Dendritic cell treated with granulocyte-macrophage colony-stimulating factor and Interleukin-4, amounts not matched to agents 40 ng/mL and 50 ng/mL, for 4 days (primary cell): ENCODE measurements at regions not wholly inside any gene's neighbourhood (a gene's known extent, or its start where the extent isn't known, plus 50 kb on each side); places are given as distances from the start of the nearest gene placed in this dataset.
A peak's percentile ranks its signal among the peaks of the same experiment; 100 is the strongest.

Source experiments
- H3K27ac Mint-ChIP-seq: one replicate; pipeline ENCODE4 v1.8.0; 2022; ENCODE audit warnings: mild to moderate bottlenecking, mixed read lengths
- H3K27me3 Mint-ChIP-seq: one replicate; pipeline ENCODE4 v1.8.0; 2022; ENCODE audit warnings: mild to moderate bottlenecking, mixed read lengths
- H3K36me3 Mint-ChIP-seq: one replicate; pipeline ENCODE4 v1.8.0; 2022; ENCODE audit warnings: low read depth, mixed read lengths
- H3K4me1 Mint-ChIP-seq: one replicate; pipeline ENCODE4 v1.8.0; 2022; ENCODE audit warnings: low read depth, mixed read lengths
- H3K4me3 Mint-ChIP-seq: one replicate; pipeline ENCODE4 v1.8.0; 2022; ENCODE audit warnings: mild to moderate bottlenecking, moderate library complexity, mixed read lengths
- H3K9me3 Mint-ChIP-seq: one replicate; pipeline ENCODE4 v1.8.0; 2022; ENCODE audit warnings: mixed read lengths
- intact Hi-C: fragments of 100-400 bp; cut with micrococcal nuclease; formaldehyde crosslinking; loops from one replicate; pipeline ENCODE4 v1.15.0; 2022

DNA sequence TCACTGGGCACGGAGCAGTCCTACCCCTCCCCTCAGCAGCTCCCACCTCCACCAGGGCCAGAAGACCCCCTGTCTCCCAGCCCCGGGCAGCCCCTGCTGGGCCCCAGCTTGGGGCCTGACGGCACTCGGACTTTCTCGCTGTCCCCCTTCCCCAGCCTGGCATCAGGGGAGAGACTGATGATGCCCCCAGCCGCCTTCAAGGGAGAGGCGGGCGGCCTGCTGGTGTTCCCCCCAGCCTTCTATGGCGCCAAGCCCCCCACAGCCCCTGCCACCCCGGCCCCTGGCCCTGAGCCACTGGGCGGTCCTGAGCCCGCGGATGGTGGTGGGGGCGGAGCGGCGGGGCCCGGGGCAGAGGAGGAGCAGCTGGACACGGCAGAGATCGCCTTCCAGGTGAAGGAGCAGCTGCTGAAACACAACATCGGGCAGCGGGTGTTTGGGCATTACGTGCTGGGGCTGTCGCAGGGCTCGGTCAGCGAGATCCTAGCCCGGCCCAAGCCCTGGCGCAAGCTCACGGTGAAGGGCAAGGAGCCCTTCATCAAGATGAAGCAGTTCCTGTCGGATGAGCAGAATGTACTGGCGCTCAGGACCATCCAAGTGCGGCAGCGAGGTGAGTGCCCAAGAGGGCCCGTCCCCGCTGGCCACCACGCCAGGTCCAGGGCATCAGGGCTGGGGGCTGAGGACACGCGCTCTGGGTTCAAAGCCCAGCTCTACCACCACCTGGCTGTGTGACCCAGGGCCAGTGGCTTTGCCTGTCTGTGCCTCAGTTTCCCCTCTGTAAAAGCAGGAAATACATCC, 58.6 kb downstream of the PHETA1 start:
- peaks cover 7% of the 10 kb centered on the region for H3K36me3 Mint-ChIP-seq
- intact Hi-C loops = loop anchor here (5.0 to 10.0 kb wide), 2 partner anchors 135 to 288 kb away; no protein-coding TSS in a partner anchor
- H3K9me3 Mint-ChIP-seq = peaks cover 22% of the 10 kb centered on the region
- H3K27me3 Mint-ChIP-seq = peaks cover 5% of the 10 kb centered on the region
- peaks cover 25% of the 10 kb centered on the region for H3K4me1 Mint-ChIP-seq
- no peak overlapping the region for H3K4me3 Mint-ChIP-seq
- peak overlapping the region; percentile 24 for H3K27ac Mint-ChIP-seq

DNA sequence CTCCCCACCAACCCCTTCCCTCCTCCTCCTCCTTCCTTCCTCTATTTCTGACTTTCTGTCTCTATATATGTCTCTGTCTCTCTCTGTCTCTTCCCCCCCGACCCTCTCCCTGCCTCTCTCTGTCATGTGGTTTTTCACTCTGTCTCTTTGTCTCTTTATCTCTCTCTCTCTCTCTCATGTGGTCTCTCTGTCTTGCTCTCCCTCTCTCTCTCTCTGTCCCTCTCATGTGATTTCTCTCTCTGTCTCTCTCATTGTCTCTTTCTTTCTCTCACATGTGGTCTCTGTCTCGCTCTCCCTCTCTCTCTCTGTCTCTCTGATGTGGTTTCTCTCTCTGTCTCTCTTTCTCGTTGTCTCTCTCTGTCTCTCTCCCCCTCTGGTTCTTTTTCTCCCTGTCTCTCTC, 59.3 kb downstream of the PHETA1 start:
- Mint-ChIP-seq H3K27me3 (peaks cover 5% of the 10 kb centered on the region), H3K27ac (peak overlapping the region; percentile 24), H3K4me1 (peaks cover 19% of the 10 kb centered on the region), H3K4me3 (no peak overlapping the region), H3K36me3 (peaks cover 7% of the 10 kb centered on the region), H3K9me3 (peaks cover 29% of the 10 kb centered on the region)
- intact Hi-C loops = no loop called here

DNA sequence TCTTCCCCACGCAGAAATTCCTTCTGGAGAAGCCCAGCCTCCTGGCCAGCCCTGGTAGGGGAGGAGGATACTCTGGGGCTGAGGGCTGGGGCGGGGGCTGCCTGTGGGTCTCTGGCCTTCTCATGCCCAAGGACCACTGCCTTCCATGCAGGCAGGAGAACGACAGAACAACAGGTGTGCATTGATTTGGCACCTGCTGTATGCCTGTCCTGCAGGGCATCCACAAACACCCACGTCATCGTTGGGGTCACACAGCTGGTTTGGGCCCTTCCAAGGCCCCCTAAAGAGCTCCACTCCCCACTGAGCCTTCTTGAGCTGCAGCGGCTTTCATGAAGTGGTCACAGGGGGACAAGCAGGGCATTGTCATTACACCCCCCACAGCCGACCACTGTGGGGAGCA, 60.4 kb downstream of the PHETA1 start:
- peaks cover 7% of the 10 kb centered on the region for H3K36me3 Mint-ChIP-seq
- H3K4me3 Mint-ChIP-seq = no peak overlapping the region
- no peak overlapping the region for H3K27ac Mint-ChIP-seq
- peaks cover 5% of the 10 kb centered on the region for H3K27me3 Mint-ChIP-seq
- peaks cover 38% of the 10 kb centered on the region for H3K9me3 Mint-ChIP-seq
- intact Hi-C loops = no loop called here
- peaks cover 12% of the 10 kb centered on the region for H3K4me1 Mint-ChIP-seq

DNA sequence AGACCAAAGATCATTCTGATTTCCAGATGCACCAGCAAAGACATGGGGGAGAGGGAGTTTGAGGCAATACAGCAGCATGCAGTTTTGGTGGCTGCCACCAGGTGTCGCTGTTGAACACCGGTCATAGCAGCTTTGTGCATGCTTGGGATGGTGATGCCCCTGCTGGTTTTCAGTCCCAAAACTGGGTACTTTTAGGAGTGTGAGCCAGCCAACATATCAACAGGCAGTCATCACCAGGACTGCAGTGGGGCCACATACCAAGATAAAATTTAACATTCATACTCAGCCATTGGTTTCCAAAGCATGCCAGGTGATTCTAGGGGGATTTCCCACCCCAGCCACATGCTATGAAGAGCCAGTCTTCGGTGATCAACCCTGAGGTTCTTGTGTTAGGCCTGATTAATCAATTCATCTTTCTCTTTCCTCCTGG, 64.2 kb downstream of the PHETA1 start:
- H3K4me1 Mint-ChIP-seq = peaks cover 7% of the 10 kb centered on the region
- H3K27me3 Mint-ChIP-seq = peaks cover 8% of the 10 kb centered on the region
- peaks cover 7% of the 10 kb centered on the region for H3K36me3 Mint-ChIP-seq
- H3K27ac Mint-ChIP-seq = no peak overlapping the region
- intact Hi-C loops = no loop called here
- H3K4me3 Mint-ChIP-seq = no peak overlapping the region
- H3K9me3 Mint-ChIP-seq = peaks cover 38% of the 10 kb centered on the region

DNA sequence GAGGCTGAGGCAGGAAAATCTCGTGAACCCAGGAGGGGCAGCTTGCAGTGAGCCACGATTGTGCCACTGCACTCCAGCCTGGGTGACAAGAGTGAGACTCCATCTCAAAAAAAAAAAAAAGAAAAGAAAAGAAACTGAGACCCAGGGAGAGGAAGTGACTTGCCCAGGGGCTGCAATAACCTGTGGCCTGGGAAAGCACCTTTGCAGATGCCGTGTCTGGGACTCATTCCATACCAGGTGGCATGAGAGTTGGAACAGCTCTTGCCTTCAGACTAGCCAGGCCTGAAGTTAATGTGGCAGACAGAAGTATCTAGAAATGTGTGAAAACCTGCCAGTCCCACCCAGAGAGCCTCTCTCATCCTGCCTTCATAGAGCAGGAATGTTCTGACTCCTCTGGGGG, 65.4 kb downstream of the PHETA1 start:
- peaks cover 38% of the 10 kb centered on the region for H3K9me3 Mint-ChIP-seq
- H3K27ac Mint-ChIP-seq = no peak overlapping the region
- H3K4me3 Mint-ChIP-seq = no peak overlapping the region
- no peaks in the 10 kb centered on the region for H3K4me1 Mint-ChIP-seq
- H3K27me3 Mint-ChIP-seq = peaks cover 6% of the 10 kb centered on the region
- peaks cover 7% of the 10 kb centered on the region for H3K36me3 Mint-ChIP-seq
- intact Hi-C loops = no loop called here

DNA sequence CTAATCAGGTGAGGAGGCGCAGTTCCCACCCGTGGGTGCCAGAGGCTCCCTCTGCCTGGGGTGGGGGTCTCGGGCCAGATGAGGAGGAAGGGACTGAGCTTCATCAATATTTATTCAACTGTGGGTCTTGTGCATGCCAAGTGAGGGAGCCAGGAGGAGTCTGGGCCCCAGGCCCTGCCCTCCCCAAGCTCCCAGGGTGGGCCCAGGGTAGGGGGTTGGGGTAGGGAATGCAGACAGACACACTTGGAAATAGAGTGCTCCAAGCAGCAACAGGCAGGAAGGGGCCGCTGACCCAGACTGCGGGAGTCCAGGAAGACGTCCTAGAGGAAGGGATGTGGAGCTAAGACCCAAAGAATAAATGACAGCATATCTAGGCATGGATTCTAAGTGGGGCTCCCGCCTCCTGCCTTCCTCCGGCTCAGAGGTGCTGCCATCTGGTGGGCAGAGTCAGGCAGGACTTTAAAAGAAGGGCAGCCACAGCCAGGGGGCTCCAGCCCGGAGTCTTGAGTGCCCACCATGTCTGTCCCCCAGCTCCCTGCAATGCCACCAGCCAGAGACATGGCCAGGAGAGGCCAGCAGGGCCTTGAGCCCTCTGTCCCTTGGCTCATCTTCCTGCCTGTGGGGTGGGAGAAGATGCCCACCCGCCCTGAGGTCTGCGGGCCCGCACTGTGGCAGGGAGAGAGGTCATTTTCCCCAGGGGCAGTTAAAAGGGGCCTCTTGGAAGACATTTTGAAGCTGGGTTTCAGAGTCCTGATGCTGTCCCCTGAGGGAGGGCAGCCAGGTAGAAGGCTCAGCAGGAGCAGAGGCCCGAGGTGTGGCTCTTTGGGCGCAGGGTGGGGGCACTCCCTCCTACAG, 70.1 kb downstream of the PHETA1 start:
- intact Hi-C loops = loop anchor here (1.0 kb wide), 2 partner anchors 275 to 362 kb away; no protein-coding TSS in a partner anchor
- no peaks in the 10 kb centered on the region for H3K4me1 Mint-ChIP-seq
- no peak overlapping the region for H3K4me3 Mint-ChIP-seq
- peaks cover 4% of the 10 kb centered on the region for H3K27me3 Mint-ChIP-seq
- peaks cover 1% of the 10 kb centered on the region for H3K9me3 Mint-ChIP-seq
- no peak overlapping the region for H3K27ac Mint-ChIP-seq
- H3K36me3 Mint-ChIP-seq = no peaks in the 10 kb centered on the region

DNA sequence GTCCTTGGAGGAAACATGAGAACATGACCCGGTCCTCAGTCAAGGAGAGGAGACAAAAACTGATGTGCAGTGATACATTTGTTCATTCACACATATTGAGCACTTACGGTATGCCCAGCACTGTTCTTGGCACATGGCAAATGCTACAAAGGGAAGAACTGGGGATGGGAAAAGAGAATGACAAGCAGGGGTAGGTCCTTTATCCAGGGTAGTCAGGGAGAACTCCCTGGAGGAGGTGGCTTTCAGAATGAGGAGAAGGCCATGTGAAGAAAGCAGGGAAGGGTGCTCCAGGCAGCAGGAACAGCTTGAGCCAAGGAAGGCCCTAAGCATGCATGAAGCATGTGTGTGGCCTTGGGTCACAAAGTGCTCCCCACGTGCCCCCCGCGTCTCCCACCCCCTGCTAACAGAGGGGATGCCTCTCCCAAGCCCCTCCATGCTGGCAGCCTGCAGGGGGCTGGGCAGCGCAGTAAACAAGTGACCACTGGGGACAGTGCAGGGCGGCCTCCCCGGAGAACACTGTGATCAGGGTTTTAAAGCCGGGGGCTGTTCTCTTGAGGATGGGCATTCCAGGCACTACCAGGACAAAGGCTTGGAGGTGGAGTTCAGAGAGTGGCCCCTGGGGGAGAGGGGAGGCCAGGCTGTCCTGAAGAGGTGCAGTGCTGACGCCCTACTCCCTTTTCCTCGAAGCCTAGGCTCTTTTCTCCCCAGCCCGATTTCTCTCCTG, 71.0 kb downstream of the PHETA1 start:
- H3K4me3 Mint-ChIP-seq = no peak overlapping the region
- no peaks in the 10 kb centered on the region for H3K4me1 Mint-ChIP-seq
- no peaks in the 10 kb centered on the region for H3K27me3 Mint-ChIP-seq
- H3K27ac Mint-ChIP-seq = no peak overlapping the region
- H3K36me3 Mint-ChIP-seq = no peaks in the 10 kb centered on the region
- intact Hi-C loops = loop anchor here (1.0 kb wide), 1 partner anchor 274 kb away; no protein-coding TSS in a partner anchor
- H3K9me3 Mint-ChIP-seq = no peaks in the 10 kb centered on the region

DNA sequence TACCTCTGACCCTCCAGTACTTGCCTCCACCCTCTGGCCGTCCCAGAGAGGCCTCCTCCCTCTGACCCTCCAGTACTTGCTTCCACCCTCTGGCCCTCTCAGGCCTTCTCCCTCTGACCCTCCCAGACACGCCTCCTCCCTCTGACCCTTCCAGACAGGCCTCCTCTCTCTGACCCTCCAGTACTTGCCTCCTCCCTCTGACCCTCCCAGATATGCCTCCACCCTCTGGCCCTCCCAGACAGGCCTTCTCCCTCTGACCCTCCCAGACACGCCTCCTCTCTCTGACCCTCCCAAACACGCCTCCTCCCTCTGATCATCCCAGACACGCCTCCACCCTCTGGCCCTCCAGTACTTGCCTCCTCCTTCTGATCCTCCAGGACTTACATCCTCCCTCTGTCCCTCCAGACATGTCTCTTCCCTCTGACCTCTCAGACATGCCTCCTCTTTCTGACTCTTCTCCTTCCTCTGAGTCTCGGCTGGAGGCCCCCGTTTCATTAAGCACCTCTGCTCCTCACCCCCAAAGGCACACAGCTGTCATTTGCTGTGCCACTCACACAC, 71.9 kb downstream of the PHETA1 start:
- Mint-ChIP-seq H3K4me3 (no peak overlapping the region), H3K36me3 (no peaks in the 10 kb centered on the region), H3K27ac (no peak overlapping the region), H3K27me3 (no peaks in the 10 kb centered on the region), H3K9me3 (no peaks in the 10 kb centered on the region), H3K4me1 (no peaks in the 10 kb centered on the region)
- intact Hi-C loops = no loop called here

DNA sequence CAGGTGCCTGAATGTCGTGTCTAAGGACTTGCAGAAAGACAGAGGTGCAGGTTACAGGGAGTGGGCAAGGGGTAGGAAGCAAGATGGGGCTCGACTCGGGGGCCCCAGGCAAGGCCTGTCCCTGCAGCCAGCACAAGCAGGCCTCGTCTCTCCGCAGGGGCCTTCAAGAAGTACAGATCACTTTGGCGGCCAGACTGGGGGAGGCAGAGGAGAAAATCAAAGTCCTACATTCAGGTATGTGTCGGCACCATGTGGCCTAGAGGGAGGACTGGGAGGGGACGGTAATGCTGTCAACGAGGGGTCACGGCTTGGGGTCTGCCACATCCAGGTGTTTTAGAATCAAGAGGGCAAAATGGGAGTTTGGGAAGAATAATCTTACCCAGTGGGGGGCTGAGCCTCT, 73.7 kb downstream of the PHETA1 start:
- Mint-ChIP-seq H3K4me1 (no peaks in the 10 kb centered on the region), H3K27me3 (no peaks in the 10 kb centered on the region), H3K27ac (no peak overlapping the region), H3K4me3 (no peak overlapping the region), H3K36me3 (no peaks in the 10 kb centered on the region), H3K9me3 (no peaks in the 10 kb centered on the region)
- intact Hi-C loops = no loop called here

DNA sequence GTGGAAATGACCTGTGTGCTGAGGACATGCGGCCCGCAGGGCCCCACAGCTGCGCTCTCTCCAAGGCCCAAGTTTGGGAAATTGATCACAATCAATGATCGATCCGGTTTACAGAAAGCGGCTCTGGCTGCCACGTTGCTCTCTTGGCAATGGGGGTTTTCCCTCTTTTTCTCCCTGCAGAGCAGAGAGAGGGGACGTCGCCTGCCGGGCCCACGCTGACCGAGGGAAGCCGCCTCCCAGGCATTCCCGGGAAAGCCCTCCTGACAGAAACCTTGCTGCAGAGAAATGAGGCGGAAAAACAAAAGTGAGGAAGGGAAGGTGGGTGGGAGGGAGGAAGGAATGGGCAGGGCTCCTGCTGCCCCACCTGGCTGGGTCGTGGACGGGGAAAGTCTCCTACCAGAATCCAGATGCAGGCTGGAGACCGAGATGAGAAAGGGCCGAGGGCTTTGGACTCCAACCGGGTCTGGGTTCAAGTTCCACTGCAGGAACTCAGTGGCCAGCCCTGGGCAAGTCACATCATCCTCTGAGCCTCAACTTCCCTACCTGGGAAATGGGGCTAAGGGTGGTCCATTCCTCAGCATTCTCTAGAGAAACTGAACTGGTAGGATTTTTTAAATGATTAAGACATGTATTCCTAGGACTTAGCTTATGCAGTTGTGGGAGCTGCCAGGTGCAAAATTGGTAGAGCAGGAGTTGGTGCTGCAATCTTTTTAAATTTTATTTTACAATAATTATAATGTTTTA, 75.5 kb downstream of the PHETA1 start:
- Mint-ChIP-seq H3K27ac (no peak overlapping the region), H3K36me3 (no peaks in the 10 kb centered on the region), H3K9me3 (no peaks in the 10 kb centered on the region), H3K4me1 (no peaks in the 10 kb centered on the region), H3K27me3 (no peaks in the 10 kb centered on the region), H3K4me3 (no peak overlapping the region)
- intact Hi-C loops = no loop called here

DNA sequence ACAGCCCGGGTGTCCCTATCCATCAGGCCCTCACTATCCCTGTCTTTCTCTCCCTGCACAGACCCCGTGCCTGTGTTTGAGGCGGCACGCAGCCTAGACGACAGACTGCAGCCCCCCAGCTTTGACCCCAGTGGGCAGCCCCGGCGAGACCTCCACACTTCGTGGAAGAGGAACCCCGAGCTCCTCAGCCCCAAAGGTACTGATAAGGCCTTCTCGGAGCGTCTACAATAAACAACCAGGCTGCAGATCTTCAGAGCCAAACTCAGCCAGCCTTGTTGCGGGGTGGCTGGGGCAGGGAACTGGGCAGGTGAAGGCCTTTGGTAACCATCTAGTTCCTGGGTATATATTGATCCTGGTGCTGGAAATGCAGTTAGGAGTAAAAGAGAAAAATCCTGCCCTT, 77.5 kb downstream of the PHETA1 start:
- Mint-ChIP-seq H3K36me3 (no peaks in the 10 kb centered on the region), H3K4me3 (no peak overlapping the region), H3K9me3 (no peaks in the 10 kb centered on the region), H3K27ac (no peak overlapping the region), H3K27me3 (no peaks in the 10 kb centered on the region), H3K4me1 (no peaks in the 10 kb centered on the region)
- intact Hi-C loops = no loop called here

DNA sequence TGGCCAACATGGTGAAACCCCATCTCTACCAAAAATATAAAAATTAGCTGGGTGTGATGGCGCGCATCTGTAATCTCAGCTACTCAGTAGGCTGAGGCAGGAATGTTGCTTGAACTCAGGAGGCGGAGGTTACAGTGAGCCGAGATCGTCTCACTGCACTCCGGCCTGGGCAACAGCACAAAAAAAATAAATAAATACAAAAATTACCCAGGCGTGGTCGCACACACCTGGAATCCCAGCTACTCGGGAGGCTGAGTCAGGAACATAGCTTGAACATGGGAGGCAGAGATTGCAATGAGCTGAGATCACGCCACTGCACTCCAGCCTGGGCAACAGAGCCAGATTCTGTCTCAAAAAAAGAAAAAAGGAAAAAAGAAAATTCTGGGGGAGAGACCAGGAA, 80.1 kb downstream of the PHETA1 start:
- Mint-ChIP-seq H3K4me3 (no peak overlapping the region), H3K9me3 (no peaks in the 10 kb centered on the region), H3K27ac (no peak overlapping the region), H3K27me3 (peaks cover 4% of the 10 kb centered on the region), H3K36me3 (no peaks in the 10 kb centered on the region), H3K4me1 (peaks cover 4% of the 10 kb centered on the region)
- intact Hi-C loops = no loop called here
